ENCODE measurements at regions not wholly inside any gene's neighbourhood (a gene's known extent, or its start where the extent isn't known, plus 50 kb on each side); places are given as distances from the start of the nearest gene placed in this dataset.

- TF ChIP-seq SUZ12 (IDR thresholded peaks at IDR 0.05; ENCODE audit: extremely low read depth, insufficient read depth, insufficient read length) (no peak), ZNF274 (IDR thresholded peaks at IDR 0.05; ENCODE audit: low read depth, low read length) (no peak), YY1 (IDR thresholded peaks at IDR 0.05; ENCODE audit: insufficient read depth, insufficient read length) (no peak)
- H3K4me1 ChIP-seq (ENCODE audit: insufficient read depth, insufficient read length), result no peaks in the 10 kb centered on the region
- no peak overlapping the region for H3K9ac ChIP-seq (ENCODE audit: insufficient read length, low read depth)
- H3K9me3 ChIP-seq (ENCODE audit: insufficient read depth, low read length), result peaks cover 5% of the 10 kb centered on the region
- no peak for DNase-seq (ENCODE audit: low read depth, low spot score)
- no peaks in the 10 kb centered on the region for H3K36me3 ChIP-seq (ENCODE audit: insufficient read depth, insufficient read length, low read length)
- no peak overlapping the region for H3K4me3 ChIP-seq (ENCODE audit: insufficient read length, low read depth)
- no peaks in the 10 kb centered on the region for H3K27me3 ChIP-seq (ENCODE audit: insufficient read depth, insufficient read length)
Observed at GRCh38 chr7:25964483-25964991, 187.5 kb upstream of the NFE2L3 start.

- DNase-seq (ENCODE audit: low read depth, low spot score), result no peak
Observed at GRCh38 chr7:25965405-25966123, 186.4 kb upstream of the NFE2L3 start.

GRCh38 chr7:25966469-25966868, 185.5 kb upstream of the NFE2L3 start:
- no peaks in the 10 kb centered on the region for H3K4me1 ChIP-seq (ENCODE audit: insufficient read depth, insufficient read length)
- H3K9ac ChIP-seq (ENCODE audit: insufficient read length, low read depth), result no peak overlapping the region
- no peak overlapping the region for H3K4me3 ChIP-seq (ENCODE audit: insufficient read length, low read depth)
- no peaks in the 10 kb centered on the region; the same call in 1 of the 2 replicates for H3K9me3 ChIP-seq (ENCODE audit: insufficient read depth, low read length)
- TF ChIP-seq SUZ12 (IDR thresholded peaks at IDR 0.05; ENCODE audit: extremely low read depth, insufficient read depth, insufficient read length) (no peak), YY1 (IDR thresholded peaks at IDR 0.05; ENCODE audit: insufficient read depth, insufficient read length) (no peak), ZNF274 (IDR thresholded peaks at IDR 0.05; ENCODE audit: low read depth, low read length) (no peak)
- H3K36me3 ChIP-seq (ENCODE audit: insufficient read depth, insufficient read length, low read length), result no peaks in the 10 kb centered on the region
- DNase-seq (ENCODE audit: low read depth, low spot score), result no peak
- no peaks in the 10 kb centered on the region for H3K27me3 ChIP-seq (ENCODE audit: insufficient read depth, insufficient read length)

More at GRCh38 chr7:25965405-25966123, 186.4 kb upstream of the NFE2L3 start:
- TF ChIP-seq ZNF274 (IDR thresholded peaks at IDR 0.05; ENCODE audit: low read depth, low read length) (no peak), YY1 (IDR thresholded peaks at IDR 0.05; ENCODE audit: insufficient read depth, insufficient read length) (no peak), SUZ12 (IDR thresholded peaks at IDR 0.05; ENCODE audit: extremely low read depth, insufficient read depth, insufficient read length) (no peak)
- Histone ChIP-seq H3K9me3 (ENCODE audit: insufficient read depth, low read length) (peaks cover 5% of the 10 kb centered on the region), H3K4me1 (ENCODE audit: insufficient read depth, insufficient read length) (no peaks in the 10 kb centered on the region), H3K9ac (ENCODE audit: insufficient read length, low read depth) (no peak overlapping the region), H3K36me3 (ENCODE audit: insufficient read depth, insufficient read length, low read length) (no peaks in the 10 kb centered on the region), H3K27me3 (ENCODE audit: insufficient read depth, insufficient read length) (no peaks in the 10 kb centered on the region), H3K4me3 (ENCODE audit: insufficient read length, low read depth) (no peak overlapping the region)

DNA sequence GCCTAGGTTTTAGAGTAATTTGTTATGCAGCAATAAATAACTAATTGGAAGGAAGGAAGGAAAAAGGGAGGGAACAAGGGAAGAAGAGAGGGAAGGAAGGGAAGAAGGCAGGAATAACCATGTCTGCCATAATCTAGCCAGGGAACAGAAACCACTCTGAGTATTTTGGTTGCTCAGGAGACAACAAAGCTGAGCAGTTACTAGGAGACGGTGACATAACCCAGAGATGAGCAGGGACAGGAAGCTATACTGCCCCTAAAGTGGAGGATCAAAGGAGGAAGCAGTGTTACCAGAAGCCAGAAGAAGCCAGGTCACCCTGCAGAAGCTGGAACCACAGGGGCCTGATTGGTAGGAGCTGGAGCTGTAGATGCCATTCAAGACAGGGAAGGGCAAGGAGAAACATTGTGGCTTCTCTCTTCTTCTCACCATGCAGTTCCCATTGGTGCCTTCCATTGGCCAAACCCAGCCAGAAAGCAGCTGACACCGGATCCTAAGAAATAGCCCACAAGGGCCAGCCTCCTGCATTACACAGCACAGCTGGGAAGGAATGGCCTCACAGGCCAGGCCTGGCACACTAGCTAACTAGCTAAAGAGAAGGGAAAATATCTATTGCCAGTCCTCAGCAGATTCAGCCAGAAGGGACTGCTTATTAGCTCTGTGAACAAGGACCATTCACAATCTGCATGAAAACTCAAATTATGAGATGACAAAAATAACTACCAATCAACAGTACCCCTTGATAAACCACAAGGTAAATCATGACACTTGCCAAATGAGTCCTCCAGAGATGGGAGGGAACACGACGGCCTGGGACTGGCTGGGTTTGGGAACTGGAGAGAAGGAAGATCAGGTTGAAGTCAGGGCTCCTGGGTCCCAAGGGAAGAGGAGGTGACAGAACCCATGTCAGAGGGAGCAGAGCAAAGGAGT, 184.5 kb upstream of the NFE2L3 start:
- no peak for TF ChIP-seq ZNF274 (IDR thresholded peaks at IDR 0.05; ENCODE audit: low read depth, low read length)
- no peak for TF ChIP-seq SUZ12 (IDR thresholded peaks at IDR 0.05; ENCODE audit: extremely low read depth, insufficient read depth, insufficient read length)
- no peak for TF ChIP-seq YY1 (IDR thresholded peaks at IDR 0.05; ENCODE audit: insufficient read depth, insufficient read length)
- no peak overlapping the region for H3K4me3 ChIP-seq (ENCODE audit: insufficient read length, low read depth)
- no peak overlapping the region for H3K9ac ChIP-seq (ENCODE audit: insufficient read length, low read depth)
- no peaks in the 10 kb centered on the region for H3K4me1 ChIP-seq (ENCODE audit: insufficient read depth, insufficient read length)
- H3K27me3 ChIP-seq (ENCODE audit: insufficient read depth, insufficient read length), result no peaks in the 10 kb centered on the region
- no peaks in the 10 kb centered on the region for H3K36me3 ChIP-seq (ENCODE audit: insufficient read depth, insufficient read length, low read length)
- no peak for DNase-seq (ENCODE audit: low read depth, low spot score)
- no peaks in the 10 kb centered on the region for H3K9me3 ChIP-seq (ENCODE audit: insufficient read depth, low read length)

GRCh38 chr7:25968205-25968993, 183.6 kb upstream of the NFE2L3 start:
- H3K9ac ChIP-seq (ENCODE audit: insufficient read length, low read depth), result no peak overlapping the region

GRCh38 chr7:25970356-25970755, 181.6 kb upstream of the NFE2L3 start:
- no peaks in the 10 kb centered on the region for H3K36me3 ChIP-seq (ENCODE audit: insufficient read depth, insufficient read length, low read length)
- no peak for DNase-seq (ENCODE audit: low read depth, low spot score)
- no peak overlapping the region for H3K4me3 ChIP-seq (ENCODE audit: insufficient read length, low read depth)
- TF ChIP-seq ZNF274 (IDR thresholded peaks at IDR 0.05; ENCODE audit: low read depth, low read length), result no peak
- H3K4me1 ChIP-seq (ENCODE audit: insufficient read depth, insufficient read length), result no peaks in the 10 kb centered on the region
- peaks cover 5% of the 10 kb centered on the region; the same call in 1 of the 2 replicates for H3K9me3 ChIP-seq (ENCODE audit: insufficient read depth, low read length)
- H3K9ac ChIP-seq (ENCODE audit: insufficient read length, low read depth), result no peak overlapping the region
- no peaks in the 10 kb centered on the region for H3K27me3 ChIP-seq (ENCODE audit: insufficient read depth, insufficient read length)

More at GRCh38 chr7:25968205-25968993, 183.6 kb upstream of the NFE2L3 start:
- Histone ChIP-seq H3K36me3 (ENCODE audit: insufficient read depth, insufficient read length, low read length) (no peaks in the 10 kb centered on the region), H3K27me3 (ENCODE audit: insufficient read depth, insufficient read length) (no peaks in the 10 kb centered on the region), H3K4me1 (ENCODE audit: insufficient read depth, insufficient read length) (no peaks in the 10 kb centered on the region), H3K4me3 (ENCODE audit: insufficient read length, low read depth) (no peak overlapping the region), H3K9me3 (ENCODE audit: insufficient read depth, low read length) (peaks cover 5% of the 10 kb centered on the region; the same call in 1 of the 2 replicates)
- DNase-seq (ENCODE audit: low read depth, low spot score), result no peak
- TF ChIP-seq YY1 (IDR thresholded peaks at IDR 0.05; ENCODE audit: insufficient read depth, insufficient read length), result no peak
- TF ChIP-seq ZNF274 (IDR thresholded peaks at IDR 0.05; ENCODE audit: low read depth, low read length), result no peak
- no peak for TF ChIP-seq SUZ12 (IDR thresholded peaks at IDR 0.05; ENCODE audit: extremely low read depth, insufficient read depth, insufficient read length)

All from NT2/D1 (cell line).